Right lobe of liver (tissue), 4 donors: ENCODE measurements at regions not wholly inside any gene's neighbourhood (a gene's known extent, or its start where the extent isn't known, plus 50 kb on each side); places are given as distances from the start of the nearest gene placed in this dataset.

Experiments
- CTCF ChIP-seq, 4 donors: fragments of 200-600 bp in 3 of 4; fragments of 450-650 bp in 1 of 4; IDR thresholded peaks; one replicate each; pipeline versions ENCODE4 v1.5.1 to v1.8.0; 2016 to 2022; ENCODE audit warnings: antibody characterized with exemption in 4 of 4, mild to moderate bottlenecking in 2 of 4
- POLR2A ChIP-seq: fragments of 450-650 bp; IDR thresholded peaks from one replicate; pipeline ENCODE4 v1.6.1; 2017; ENCODE audit warnings: antibody characterized with exemption, mild to moderate bottlenecking
- donor health status: DM: no; HTN: no; CAD: no.
- donor health status: DM: no; HTN: no; CAD: no.
- donor health status: DM: no; HTN: yes; CAD: no.

- TF ChIP-seq CTCF (IDR thresholded peaks at IDR 0.05), result no peak
- no peak for TF ChIP-seq POLR2A
Observed at GRCh38 chr13:59488436-59488835, 675.3 kb downstream of the DIAPH3 start.
